GM12874 (cell line): ENCODE measurements at regions not wholly inside any gene's neighbourhood (a gene's known extent, or its start where the extent isn't known, plus 50 kb on each side); places are given as distances from the start of the nearest gene placed in this dataset.

ENCODE experiments used
- CTCF ChIP-seq: IDR thresholded peaks from 2 replicates; pipeline ENCODE4 v1.5.1; 2011; ENCODE audit warnings: low read depth, mild to moderate bottlenecking, control low read depth, low read length, moderate library complexity; ENCODE audit not compliant: insufficient read depth

GRCh38 chr1:57926025-57926552 is 502.2 kb upstream of the DAB1 start:
- no peak for TF ChIP-seq CTCF

GRCh38 chr1:57925226-57925625 is 501.4 kb upstream of the DAB1 start:
- no peak for TF ChIP-seq CTCF

DNA sequence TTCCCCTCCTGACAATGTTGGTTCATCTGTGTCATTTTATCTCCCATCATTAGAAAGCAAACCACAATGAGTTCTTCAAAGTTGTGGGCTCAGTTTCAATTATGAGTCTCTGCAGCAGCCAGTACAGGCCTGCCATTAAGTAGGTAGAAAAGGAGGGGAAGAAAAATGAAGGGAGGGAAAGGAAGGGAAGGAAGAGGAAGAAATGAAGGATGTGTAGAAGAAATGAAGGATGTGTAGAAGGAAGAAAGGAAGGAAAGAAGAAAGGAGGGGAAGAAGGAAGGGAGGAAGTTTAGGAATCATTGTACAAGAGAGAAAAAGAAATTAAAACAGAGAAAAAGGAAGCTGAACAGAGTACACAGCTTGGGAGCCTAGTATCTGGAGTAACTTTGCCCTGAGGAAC is 498.3 kb upstream of the DAB1 start:
- no peak for TF ChIP-seq CTCF

- TF ChIP-seq CTCF = no peak
These were observed 492.2 kb upstream of the DAB1 start for GRCh38 chr1:57916041-57916440.

DNA sequence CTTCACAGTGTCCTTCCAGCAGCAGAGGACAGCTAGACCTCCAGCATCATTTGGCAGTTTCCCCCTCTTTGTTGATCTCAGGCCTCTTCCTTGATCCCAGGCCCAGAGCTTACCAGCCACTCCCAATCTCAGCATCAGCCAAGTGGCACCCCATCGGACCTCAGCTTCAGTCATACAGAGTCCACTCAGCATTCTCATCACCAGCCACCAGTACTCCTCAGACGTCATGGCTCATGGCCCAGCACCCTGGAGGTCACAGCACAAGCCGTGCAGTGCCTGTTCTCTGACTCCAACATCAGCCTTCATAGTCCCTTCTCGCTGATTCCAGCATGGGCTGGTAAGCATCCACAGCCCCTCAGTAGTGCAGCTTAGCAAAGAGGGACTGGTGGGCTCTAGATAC is 487.6 kb upstream of the DAB1 start:
- TF ChIP-seq CTCF = no peak

DNA sequence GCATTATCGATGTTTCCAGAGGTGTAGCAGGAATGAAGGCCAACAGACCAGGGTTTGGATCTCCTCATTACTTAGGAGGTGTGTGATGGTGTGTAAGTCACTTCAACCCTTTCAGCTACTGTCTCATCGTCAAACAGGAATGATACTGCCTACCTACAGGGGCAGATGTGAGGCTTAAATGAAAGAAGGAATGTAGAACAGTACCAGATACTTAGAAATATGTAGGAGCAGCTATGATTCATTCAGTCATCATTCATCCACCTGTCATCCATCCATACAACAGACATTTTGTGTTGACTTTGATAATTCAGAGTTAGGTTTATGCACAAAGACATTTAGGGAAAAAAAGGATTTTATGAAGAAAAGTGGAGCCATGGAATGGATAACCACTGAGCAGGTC is 486.9 kb upstream of the DAB1 start:
- no peak for TF ChIP-seq CTCF

DNA sequence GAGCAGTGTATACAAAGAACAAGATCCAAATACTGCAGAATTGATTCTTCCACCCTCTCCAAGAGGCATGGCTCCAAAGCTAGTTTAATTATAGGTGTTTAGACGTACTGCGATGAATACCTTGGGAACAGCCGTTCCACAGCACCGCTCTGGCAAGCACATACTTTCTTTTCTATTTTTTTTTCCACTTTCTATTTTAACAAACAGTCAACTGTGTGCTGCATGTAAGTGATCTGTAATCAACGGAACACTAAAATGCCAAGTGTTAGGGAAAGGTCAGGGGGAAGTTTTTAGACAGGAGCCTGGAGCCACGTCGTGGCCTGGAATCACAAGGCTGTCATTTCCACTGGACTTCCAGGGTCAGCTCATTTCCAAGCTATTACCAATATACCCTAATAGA is 486.4 kb upstream of the DAB1 start:
- TF ChIP-seq CTCF = no peak
